ENCODE measurements at regions not wholly inside any gene's neighbourhood (a gene's known extent, or its start where the extent isn't known, plus 50 kb on each side); places are given as distances from the start of the nearest gene placed in this dataset.

DNA sequence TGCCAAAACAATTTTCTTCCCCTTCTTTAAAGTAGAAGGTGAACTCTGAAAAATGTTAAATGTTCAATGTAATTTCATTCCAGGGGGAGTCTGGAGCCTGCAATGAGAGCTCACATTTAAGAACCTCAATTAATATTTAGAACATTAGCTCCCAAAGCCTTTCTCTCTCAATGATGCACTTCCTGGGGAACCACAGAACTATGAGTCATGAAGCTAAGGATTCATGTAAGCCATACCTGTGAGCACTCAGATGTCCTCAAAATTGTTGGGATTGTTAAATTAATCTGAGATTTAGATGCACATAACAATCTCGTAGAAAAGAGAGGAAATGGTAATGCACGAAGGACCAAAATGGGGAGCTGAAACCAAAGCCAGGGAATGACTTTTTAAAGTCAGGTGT lies 244.2 kb upstream of the LRIG1 start:
- Histone ChIP-seq H3K23ac (ENCODE audit: low read length) (no peak overlapping the region), H3K4me2 (ENCODE audit: low read length) (no peak overlapping the region), H2AK5ac (ENCODE audit: low read length) (no peak overlapping the region), H3K27me3 (ENCODE audit: insufficient read depth, low read length) (no peaks in the 10 kb centered on the region), H4K8ac (ENCODE audit: low read depth, low read length) (no peak overlapping the region), H3K9ac (ENCODE audit: low read length) (no peak overlapping the region), H3K4me3 (ENCODE audit: low read depth, low read length) (no peak overlapping the region), H3K14ac (ENCODE audit: low read length) (no peak overlapping the region), H3K4ac (ENCODE audit: low read depth, low read length) (no peak overlapping the region), H3K9me3 (ENCODE audit: insufficient read depth, low read depth, low read length) (no peaks in the 10 kb centered on the region), H2BK120ac (ENCODE audit: insufficient read depth, low read length, poor library complexity) (no peak overlapping the region), H3K18ac (ENCODE audit: low read length) (no peak overlapping the region), H3K27ac (ENCODE audit: low read depth, low read length) (no peak overlapping the region), H2BK12ac (ENCODE audit: low read length) (no peak overlapping the region), H2AFZ (ENCODE audit: insufficient read depth, low read length, poor library complexity) (no peak overlapping the region), H4K12ac (ENCODE audit: low read depth, low read length) (no peak overlapping the region), H3K79me2 (ENCODE audit: control insufficient read depth, insufficient read depth, low read length, poor library complexity) (no peaks in the 10 kb centered on the region), H3K36me3 (ENCODE audit: control insufficient read depth in 1 of 2, insufficient read depth in 2 of 2, low read length in 2 of 2) (no peaks in the 10 kb centered on the region), H3K79me1 (ENCODE audit: low read length) (no peaks in the 10 kb centered on the region), H4K91ac (ENCODE audit: low read depth, low read length) (no peak overlapping the region), H2BK5ac (ENCODE audit: low read depth, low read length, poor library complexity) (no peak overlapping the region), H3K4me1 (ENCODE audit: control insufficient read depth in 1 of 2, insufficient read depth in 2 of 2, low read length in 2 of 2) (peaks cover 0 to 3% of the 10 kb centered on the region in 2 experiments)
- WGBS (ENCODE audit: extremely low coverage, insufficient coverage, insufficient read length) = no CpG with 5 or more reads among the region's 2 CpGs
- DNase-seq = no peak

DNA sequence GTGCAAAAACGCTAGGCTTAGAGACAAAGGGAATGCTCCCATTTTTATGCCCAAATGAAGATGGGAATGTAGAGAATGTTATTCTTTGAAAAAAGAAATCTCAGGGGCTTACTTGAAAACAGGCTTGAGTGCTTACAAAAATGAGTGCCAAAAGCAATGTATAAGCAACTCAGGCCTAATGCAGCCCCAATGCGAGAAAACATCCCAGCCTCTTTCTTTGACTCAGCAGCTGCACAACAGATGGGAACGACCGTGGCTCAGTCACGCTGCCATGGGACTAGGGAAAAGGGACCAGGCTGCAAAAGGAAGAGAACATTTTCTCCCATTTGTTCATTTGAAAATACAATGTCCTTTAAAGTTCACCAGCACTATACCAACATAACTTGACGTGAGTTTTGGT lies 246.4 kb upstream of the LRIG1 start:
- H3K9me3 ChIP-seq (ENCODE audit: insufficient read depth, low read depth, low read length) = no peaks in the 10 kb centered on the region
- no peak overlapping the region for H2AFZ ChIP-seq (ENCODE audit: insufficient read depth, low read length, poor library complexity)
- H4K8ac ChIP-seq (ENCODE audit: low read depth, low read length) = no peak overlapping the region
- no peak overlapping the region for H2BK5ac ChIP-seq (ENCODE audit: low read depth, low read length, poor library complexity)
- no peak overlapping the region for H3K4ac ChIP-seq (ENCODE audit: low read depth, low read length)
- H3K27ac ChIP-seq (ENCODE audit: low read depth, low read length) = no peak overlapping the region
- H4K12ac ChIP-seq (ENCODE audit: low read depth, low read length) = no peak overlapping the region
- H3K79me1 ChIP-seq (ENCODE audit: low read length) = no peaks in the 10 kb centered on the region
- no peak overlapping the region for H2BK120ac ChIP-seq (ENCODE audit: insufficient read depth, low read length, poor library complexity)
- H3K4me1 ChIP-seq (ENCODE audit: control insufficient read depth in 1 of 2, insufficient read depth in 2 of 2, low read length in 2 of 2) = no peaks in the 10 kb centered on the region
- H3K4me3 ChIP-seq (ENCODE audit: low read depth, low read length) = no peak overlapping the region
- no CpG with 5 or more reads among the region's 6 CpGs for WGBS (ENCODE audit: extremely low coverage, insufficient coverage, insufficient read length)
- no peaks in the 10 kb centered on the region for H3K79me2 ChIP-seq (ENCODE audit: control insufficient read depth, insufficient read depth, low read length, poor library complexity)
- H3K4me2 ChIP-seq (ENCODE audit: low read length) = no peak overlapping the region
- no peak overlapping the region for H3K9ac ChIP-seq (ENCODE audit: low read length)
- no peaks in the 10 kb centered on the region for H3K36me3 ChIP-seq (ENCODE audit: control insufficient read depth in 1 of 2, insufficient read depth in 2 of 2, low read length in 2 of 2)
- no peak overlapping the region for H2BK12ac ChIP-seq (ENCODE audit: low read length)
- no peak overlapping the region for H4K91ac ChIP-seq (ENCODE audit: low read depth, low read length)
- H3K23ac ChIP-seq (ENCODE audit: low read length) = no peak overlapping the region
- DNase-seq = no peak
- H3K14ac ChIP-seq (ENCODE audit: low read length) = no peak overlapping the region
- H3K18ac ChIP-seq (ENCODE audit: low read length) = no peak overlapping the region
- H3K27me3 ChIP-seq (ENCODE audit: insufficient read depth, low read length) = no peaks in the 10 kb centered on the region
- H2AK5ac ChIP-seq (ENCODE audit: low read length) = no peak overlapping the region

DNA sequence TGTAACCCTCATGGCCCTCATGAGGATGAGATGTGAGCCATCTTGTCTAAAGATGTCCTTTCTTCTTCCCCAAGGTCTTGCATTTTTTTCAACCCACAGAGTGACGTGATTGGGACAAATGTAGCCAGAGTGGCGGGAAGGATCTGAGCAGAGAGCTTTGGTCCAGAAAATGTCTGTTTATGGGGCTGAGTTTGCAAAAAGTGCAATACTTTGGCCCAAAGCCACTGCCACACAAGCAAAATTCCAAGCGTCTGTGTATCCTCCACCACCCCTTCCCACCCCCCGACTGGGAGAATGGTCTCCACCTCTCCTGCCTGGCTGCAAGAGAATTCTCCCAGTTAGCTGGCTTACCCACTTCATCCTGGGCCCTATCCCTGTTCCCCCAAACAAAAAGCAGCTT lies 246.9 kb upstream of the LRIG1 start:
- Histone ChIP-seq H3K14ac (ENCODE audit: low read length) (no peak overlapping the region), H3K27ac (ENCODE audit: low read depth, low read length) (no peak overlapping the region), H2AK5ac (ENCODE audit: low read length) (no peak overlapping the region), H3K9me3 (ENCODE audit: insufficient read depth, low read depth, low read length) (no peaks in the 10 kb centered on the region), H2BK5ac (ENCODE audit: low read depth, low read length, poor library complexity) (no peak overlapping the region), H4K8ac (ENCODE audit: low read depth, low read length) (no peak overlapping the region), H3K79me2 (ENCODE audit: control insufficient read depth, insufficient read depth, low read length, poor library complexity) (no peaks in the 10 kb centered on the region), H3K4me2 (ENCODE audit: low read length) (no peak overlapping the region), H3K4me3 (ENCODE audit: low read depth, low read length) (no peak overlapping the region), H2BK12ac (ENCODE audit: low read length) (no peak overlapping the region), H4K91ac (ENCODE audit: low read depth, low read length) (no peak overlapping the region), H3K4ac (ENCODE audit: low read depth, low read length) (no peak overlapping the region), H3K23ac (ENCODE audit: low read length) (no peak overlapping the region), H2BK120ac (ENCODE audit: insufficient read depth, low read length, poor library complexity) (no peak overlapping the region), H2AFZ (ENCODE audit: insufficient read depth, low read length, poor library complexity) (no peak overlapping the region), H4K12ac (ENCODE audit: low read depth, low read length) (no peak overlapping the region), H3K18ac (ENCODE audit: low read length) (no peak overlapping the region), H3K4me1 (ENCODE audit: control insufficient read depth in 1 of 2, insufficient read depth in 2 of 2, low read length in 2 of 2) (no peaks in the 10 kb centered on the region), H3K27me3 (ENCODE audit: insufficient read depth, low read length) (no peaks in the 10 kb centered on the region), H3K36me3 (ENCODE audit: control insufficient read depth in 1 of 2, insufficient read depth in 2 of 2, low read length in 2 of 2) (no peaks in the 10 kb centered on the region), H3K9ac (ENCODE audit: low read length) (no peak overlapping the region), H3K79me1 (ENCODE audit: low read length) (no peaks in the 10 kb centered on the region)
- no peak for DNase-seq
- no CpG with 5 or more reads among the region's 4 CpGs for WGBS (ENCODE audit: extremely low coverage, insufficient coverage, insufficient read length)

DNA sequence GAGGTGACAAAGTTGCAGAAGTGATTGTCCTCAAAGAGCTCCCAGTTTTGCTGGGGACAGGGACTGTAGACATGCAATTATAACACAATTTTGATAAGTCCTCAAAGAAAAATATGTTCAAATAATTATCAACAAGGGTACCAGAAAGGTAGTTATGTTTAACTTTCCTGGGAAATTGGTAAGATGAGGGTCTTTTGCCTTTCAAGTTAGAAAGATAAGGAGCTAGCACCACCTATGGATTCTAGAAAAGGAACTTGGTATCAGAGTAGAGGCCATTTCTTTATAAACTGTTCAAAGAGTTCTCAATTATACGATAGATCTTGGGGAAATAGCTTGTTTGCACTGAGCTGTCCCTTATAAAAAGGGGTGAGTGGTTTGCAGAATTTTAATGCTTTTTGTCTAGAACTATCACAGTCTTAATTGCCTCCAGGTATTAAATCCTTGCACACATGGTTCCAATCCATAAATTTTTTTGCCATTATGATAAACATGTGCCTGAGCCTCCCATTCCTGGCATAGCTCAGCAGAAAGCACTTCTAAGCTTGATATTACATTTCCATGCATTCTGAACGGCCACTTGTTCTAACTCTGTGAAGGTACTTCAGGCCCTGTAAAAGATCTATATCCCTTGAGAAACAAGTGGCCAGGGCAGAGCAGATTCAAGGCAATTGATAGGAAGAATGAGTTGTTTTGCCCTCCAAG lies 247.5 kb upstream of the LRIG1 start:
- H3K27ac ChIP-seq (ENCODE audit: low read depth, low read length) = no peak overlapping the region
- no peak overlapping the region for H3K18ac ChIP-seq (ENCODE audit: low read length)
- no peak overlapping the region for H2BK5ac ChIP-seq (ENCODE audit: low read depth, low read length, poor library complexity)
- no peak overlapping the region for H3K4me3 ChIP-seq (ENCODE audit: low read depth, low read length)
- H4K8ac ChIP-seq (ENCODE audit: low read depth, low read length) = no peak overlapping the region
- H2AFZ ChIP-seq (ENCODE audit: insufficient read depth, low read length, poor library complexity) = no peak overlapping the region
- no peak overlapping the region for H3K9ac ChIP-seq (ENCODE audit: low read length)
- WGBS (ENCODE audit: extremely low coverage, insufficient coverage, insufficient read length) = no CpG with 5 or more reads among the region's 2 CpGs
- H3K4me1 ChIP-seq (ENCODE audit: control insufficient read depth in 1 of 2, insufficient read depth in 2 of 2, low read length in 2 of 2) = no peaks in the 10 kb centered on the region
- H2BK12ac ChIP-seq (ENCODE audit: low read length) = no peak overlapping the region
- no peaks in the 10 kb centered on the region for H3K9me3 ChIP-seq (ENCODE audit: insufficient read depth, low read depth, low read length)
- H3K27me3 ChIP-seq (ENCODE audit: insufficient read depth, low read length) = no peaks in the 10 kb centered on the region
- H3K23ac ChIP-seq (ENCODE audit: low read length) = no peak overlapping the region
- no peak overlapping the region for H3K4ac ChIP-seq (ENCODE audit: low read depth, low read length)
- no peak overlapping the region for H3K14ac ChIP-seq (ENCODE audit: low read length)
- H3K79me2 ChIP-seq (ENCODE audit: control insufficient read depth, insufficient read depth, low read length, poor library complexity) = no peaks in the 10 kb centered on the region
- H3K36me3 ChIP-seq (ENCODE audit: control insufficient read depth in 1 of 2, insufficient read depth in 2 of 2, low read length in 2 of 2) = no peaks in the 10 kb centered on the region
- no peak overlapping the region for H3K4me2 ChIP-seq (ENCODE audit: low read length)
- H4K12ac ChIP-seq (ENCODE audit: low read depth, low read length) = no peak overlapping the region
- H2AK5ac ChIP-seq (ENCODE audit: low read length) = no peak overlapping the region
- DNase-seq = no peak
- H3K79me1 ChIP-seq (ENCODE audit: low read length) = no peaks in the 10 kb centered on the region
- H4K91ac ChIP-seq (ENCODE audit: low read depth, low read length) = no peak overlapping the region
- no peak overlapping the region for H2BK120ac ChIP-seq (ENCODE audit: insufficient read depth, low read length, poor library complexity)
